ENCODE measurements at regions not wholly inside any gene's neighbourhood (a gene's known extent, or its start where the extent isn't known, plus 50 kb on each side); places are given as distances from the start of the nearest gene placed in this dataset.

- Histone ChIP-seq H3K36me3 (ENCODE audit: control insufficient read depth in 2 of 2, insufficient read depth in 2 of 2, low read length in 1 of 2) (no peaks in the 10 kb centered on the region), H3K27ac (ENCODE audit: low read depth in 2 of 2, low read length in 1 of 2) (peak overlapping the region in 1 of 2 donors; percentile 51), H3K9me3 (ENCODE audit: control insufficient read depth in 2 of 2, insufficient read depth in 1 of 2, low read depth in 1 of 2, low read length in 1 of 2) (no peaks in the 10 kb centered on the region), H3K4me3 (ENCODE audit: low read depth in 1 of 2, low read length in 2 of 2) (no peak overlapping the region), H3K4me1 (ENCODE audit: control insufficient read depth in 2 of 2, insufficient read depth in 2 of 2, low read length in 1 of 2) (no peaks in the 10 kb centered on the region), H3K27me3 (ENCODE audit: control insufficient read depth in 1 of 2, insufficient read depth in 2 of 2, low read length in 2 of 2) (no peaks in the 10 kb centered on the region)
- WGBS, 2 donors = 57 to 68% methylated on average over 1 of the region's 1 CpG
Observed at GRCh38 chr1:209038735-209039134, 544.8 kb upstream of the CAMK1G start.

GRCh38 chr1:209040351-209040750 lies 543.2 kb upstream of the CAMK1G start:
- peak overlapping the region; percentile 48 to 80 for H3K27ac ChIP-seq (ENCODE audit: low read depth in 2 of 2, low read length in 1 of 2)
- no peaks in the 10 kb centered on the region for H3K4me1 ChIP-seq (ENCODE audit: control insufficient read depth in 2 of 2, insufficient read depth in 2 of 2, low read length in 1 of 2)
- 49 to 55% methylated on average over 3 of the region's 3 CpGs for WGBS, 2 donors
- H3K4me3 ChIP-seq (ENCODE audit: low read depth in 1 of 2, low read length in 2 of 2) = no peak overlapping the region
- no peaks in the 10 kb centered on the region for H3K27me3 ChIP-seq (ENCODE audit: control insufficient read depth in 1 of 2, insufficient read depth in 2 of 2, low read length in 2 of 2)
- H3K9me3 ChIP-seq (ENCODE audit: control insufficient read depth in 2 of 2, insufficient read depth in 1 of 2, low read depth in 1 of 2, low read length in 1 of 2) = no peaks in the 10 kb centered on the region
- H3K36me3 ChIP-seq (ENCODE audit: control insufficient read depth in 2 of 2, insufficient read depth in 2 of 2, low read length in 1 of 2) = no peaks in the 10 kb centered on the region

- Histone ChIP-seq H3K4me3 (ENCODE audit: low read depth in 1 of 2, low read length in 2 of 2) (no peak overlapping the region), H3K27ac (ENCODE audit: low read depth in 2 of 2, low read length in 1 of 2) (no peak overlapping the region), H3K9me3 (ENCODE audit: control insufficient read depth in 2 of 2, insufficient read depth in 1 of 2, low read depth in 1 of 2, low read length in 1 of 2) (no peaks in the 10 kb centered on the region), H3K4me1 (ENCODE audit: control insufficient read depth in 2 of 2, insufficient read depth in 2 of 2, low read length in 1 of 2) (no peaks in the 10 kb centered on the region), H3K36me3 (ENCODE audit: control insufficient read depth in 2 of 2, insufficient read depth in 2 of 2, low read length in 1 of 2) (no peaks in the 10 kb centered on the region), H3K27me3 (ENCODE audit: control insufficient read depth in 1 of 2, insufficient read depth in 2 of 2, low read length in 2 of 2) (no peaks in the 10 kb centered on the region)
- WGBS, 2 donors = 66 to 79% methylated on average over 2 of the region's 2 CpGs
Observed at GRCh38 chr1:209041927-209042326, 541.6 kb upstream of the CAMK1G start.

- WGBS, 2 donors = 82 to 83% methylated on average over 4 of the region's 4 CpGs
- no peaks in the 10 kb centered on the region for H3K9me3 ChIP-seq (ENCODE audit: control insufficient read depth in 2 of 2, insufficient read depth in 1 of 2, low read depth in 1 of 2, low read length in 1 of 2)
- H3K36me3 ChIP-seq (ENCODE audit: control insufficient read depth in 2 of 2, insufficient read depth in 2 of 2, low read length in 1 of 2) = no peaks in the 10 kb centered on the region
- H3K27ac ChIP-seq (ENCODE audit: low read depth in 2 of 2, low read length in 1 of 2) = no peak overlapping the region
- no peaks in the 10 kb centered on the region for H3K4me1 ChIP-seq (ENCODE audit: control insufficient read depth in 2 of 2, insufficient read depth in 2 of 2, low read length in 1 of 2)
- no peaks in the 10 kb centered on the region for H3K27me3 ChIP-seq (ENCODE audit: control insufficient read depth in 1 of 2, insufficient read depth in 2 of 2, low read length in 2 of 2)
- H3K4me3 ChIP-seq (ENCODE audit: low read depth in 1 of 2, low read length in 2 of 2) = no peak overlapping the region
Observed at GRCh38 chr1:209042413-209042812, 541.1 kb upstream of the CAMK1G start.

GRCh38 chr1:209045331-209046057 lies 538.0 kb upstream of the CAMK1G start:
- Histone ChIP-seq H3K9me3 (ENCODE audit: control insufficient read depth in 2 of 2, insufficient read depth in 1 of 2, low read depth in 1 of 2, low read length in 1 of 2) (no peaks in the 10 kb centered on the region), H3K27me3 (ENCODE audit: control insufficient read depth in 1 of 2, insufficient read depth in 2 of 2, low read length in 2 of 2) (no peaks in the 10 kb centered on the region), H3K27ac (ENCODE audit: low read depth in 2 of 2, low read length in 1 of 2) (no peak overlapping the region), H3K4me3 (ENCODE audit: low read depth in 1 of 2, low read length in 2 of 2) (no peak overlapping the region), H3K4me1 (ENCODE audit: control insufficient read depth in 2 of 2, insufficient read depth in 2 of 2, low read length in 1 of 2) (no peaks in the 10 kb centered on the region), H3K36me3 (ENCODE audit: control insufficient read depth in 2 of 2, insufficient read depth in 2 of 2, low read length in 1 of 2) (no peaks in the 10 kb centered on the region)
- 64 to 70% methylated on average over 4 of the region's 4 CpGs for WGBS, 2 donors

GRCh38 chr1:209046058-209046417 lies 537.5 kb upstream of the CAMK1G start:
- Histone ChIP-seq H3K36me3 (ENCODE audit: control insufficient read depth in 2 of 2, insufficient read depth in 2 of 2, low read length in 1 of 2) (no peaks in the 10 kb centered on the region), H3K4me3 (ENCODE audit: low read depth in 1 of 2, low read length in 2 of 2) (no peak overlapping the region), H3K4me1 (ENCODE audit: control insufficient read depth in 2 of 2, insufficient read depth in 2 of 2, low read length in 1 of 2) (peaks cover 0 to 3% of the 10 kb centered on the region in 2 donors), H3K27ac (ENCODE audit: low read depth in 2 of 2, low read length in 1 of 2) (no peak overlapping the region), H3K27me3 (ENCODE audit: control insufficient read depth in 1 of 2, insufficient read depth in 2 of 2, low read length in 2 of 2) (no peaks in the 10 kb centered on the region), H3K9me3 (ENCODE audit: control insufficient read depth in 2 of 2, insufficient read depth in 1 of 2, low read depth in 1 of 2, low read length in 1 of 2) (no peaks in the 10 kb centered on the region)
- WGBS, 2 donors = 88 to 93% methylated on average over 1 of the region's 1 CpG

DNA sequence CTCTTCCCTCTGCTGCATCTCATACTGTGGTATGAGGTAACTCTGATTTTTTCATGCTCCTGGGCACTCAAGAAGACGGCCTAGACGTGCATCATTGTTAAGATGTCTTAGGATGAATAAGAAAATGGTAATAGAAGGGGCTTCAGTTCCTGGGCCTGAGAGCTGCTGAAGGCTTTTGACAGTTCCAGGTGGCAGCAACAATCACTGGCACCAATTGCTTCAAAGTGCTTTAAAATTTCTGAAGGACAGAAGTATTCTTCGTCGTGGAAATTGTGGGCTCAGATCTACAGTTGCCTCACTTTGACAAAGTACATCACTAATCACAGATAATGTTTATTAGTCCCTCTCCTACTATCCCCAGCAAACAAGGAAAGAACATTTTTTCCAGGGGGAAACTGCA lies 536.6 kb upstream of the CAMK1G start:
- Histone ChIP-seq H3K4me3 (ENCODE audit: low read depth in 1 of 2, low read length in 2 of 2) (no peak overlapping the region), H3K27me3 (ENCODE audit: control insufficient read depth in 1 of 2, insufficient read depth in 2 of 2, low read length in 2 of 2) (no peaks in the 10 kb centered on the region), H3K9me3 (ENCODE audit: control insufficient read depth in 2 of 2, insufficient read depth in 1 of 2, low read depth in 1 of 2, low read length in 1 of 2) (no peaks in the 10 kb centered on the region), H3K4me1 (ENCODE audit: control insufficient read depth in 2 of 2, insufficient read depth in 2 of 2, low read length in 1 of 2) (peaks cover 0 to 8% of the 10 kb centered on the region in 2 donors), H3K36me3 (ENCODE audit: control insufficient read depth in 2 of 2, insufficient read depth in 2 of 2, low read length in 1 of 2) (no peaks in the 10 kb centered on the region), H3K27ac (ENCODE audit: low read depth in 2 of 2, low read length in 1 of 2) (no peak overlapping the region)
- WGBS, 2 donors = 87 to 93% methylated on average over 4 of the region's 4 CpGs

DNA sequence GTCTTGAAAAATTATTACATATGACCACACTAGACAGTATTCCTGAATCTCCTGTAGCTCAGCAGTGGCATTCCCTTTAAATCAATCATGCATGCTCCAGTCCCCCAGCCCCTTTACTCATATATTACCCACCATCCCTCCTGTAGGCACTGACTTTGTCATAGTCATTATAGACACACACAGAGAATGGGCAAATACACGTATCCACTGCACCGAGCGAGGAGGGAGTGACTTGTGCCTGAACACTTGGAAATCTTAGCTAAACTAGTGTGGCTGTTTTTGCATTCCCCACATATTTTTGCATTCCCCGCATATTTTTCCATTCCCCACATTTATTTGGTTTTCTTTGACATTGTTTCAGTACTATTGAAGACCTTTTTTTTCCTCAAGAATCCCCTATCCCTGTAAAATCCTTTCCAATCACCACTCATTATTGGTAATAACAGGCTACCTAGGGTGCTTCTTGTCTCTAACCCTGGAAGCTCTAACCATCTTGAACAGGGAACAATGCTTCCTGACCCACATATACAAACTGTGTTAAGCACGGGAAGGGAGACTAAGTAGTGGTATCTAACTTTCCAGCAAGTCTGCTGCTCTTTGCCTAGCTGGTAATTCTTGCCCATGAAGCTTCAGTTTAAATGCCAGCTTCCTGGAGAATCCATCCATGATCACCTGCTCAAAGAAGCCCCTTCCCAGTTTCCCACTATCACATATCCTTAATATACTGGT lies 534.4 kb upstream of the CAMK1G start:
- no peak overlapping the region for H3K4me3 ChIP-seq (ENCODE audit: low read depth in 1 of 2, low read length in 2 of 2)
- H3K27me3 ChIP-seq (ENCODE audit: control insufficient read depth in 1 of 2, insufficient read depth in 2 of 2, low read length in 2 of 2) = no peaks in the 10 kb centered on the region
- no peak overlapping the region for H3K27ac ChIP-seq (ENCODE audit: low read depth in 2 of 2, low read length in 1 of 2)
- peaks cover 0 to 8% of the 10 kb centered on the region in 2 donors for H3K4me1 ChIP-seq (ENCODE audit: control insufficient read depth in 2 of 2, insufficient read depth in 2 of 2, low read length in 1 of 2)
- 79 to 82% methylated on average over 5 of the region's 5 CpGs for WGBS, 2 donors
- no peaks in the 10 kb centered on the region for H3K36me3 ChIP-seq (ENCODE audit: control insufficient read depth in 2 of 2, insufficient read depth in 2 of 2, low read length in 1 of 2)
- H3K9me3 ChIP-seq (ENCODE audit: control insufficient read depth in 2 of 2, insufficient read depth in 1 of 2, low read depth in 1 of 2, low read length in 1 of 2) = no peaks in the 10 kb centered on the region

GRCh38 chr1:209051570-209051969 lies 531.9 kb upstream of the CAMK1G start:
- no peaks in the 10 kb centered on the region for H3K27me3 ChIP-seq (ENCODE audit: control insufficient read depth in 1 of 2, insufficient read depth in 2 of 2, low read length in 2 of 2)
- H3K9me3 ChIP-seq (ENCODE audit: control insufficient read depth in 2 of 2, insufficient read depth in 1 of 2, low read depth in 1 of 2, low read length in 1 of 2) = no peaks in the 10 kb centered on the region
- no peak overlapping the region for H3K4me3 ChIP-seq (ENCODE audit: low read depth in 1 of 2, low read length in 2 of 2)
- peaks cover 0 to 8% of the 10 kb centered on the region in 2 donors for H3K4me1 ChIP-seq (ENCODE audit: control insufficient read depth in 2 of 2, insufficient read depth in 2 of 2, low read length in 1 of 2)
- H3K27ac ChIP-seq (ENCODE audit: low read depth in 2 of 2, low read length in 1 of 2) = peak overlapping the region; percentile 69 to 76
- 58 to 61% methylated on average over 4 of the region's 4 CpGs for WGBS, 2 donors
- no peaks in the 10 kb centered on the region for H3K36me3 ChIP-seq (ENCODE audit: control insufficient read depth in 2 of 2, insufficient read depth in 2 of 2, low read length in 1 of 2)

DNA sequence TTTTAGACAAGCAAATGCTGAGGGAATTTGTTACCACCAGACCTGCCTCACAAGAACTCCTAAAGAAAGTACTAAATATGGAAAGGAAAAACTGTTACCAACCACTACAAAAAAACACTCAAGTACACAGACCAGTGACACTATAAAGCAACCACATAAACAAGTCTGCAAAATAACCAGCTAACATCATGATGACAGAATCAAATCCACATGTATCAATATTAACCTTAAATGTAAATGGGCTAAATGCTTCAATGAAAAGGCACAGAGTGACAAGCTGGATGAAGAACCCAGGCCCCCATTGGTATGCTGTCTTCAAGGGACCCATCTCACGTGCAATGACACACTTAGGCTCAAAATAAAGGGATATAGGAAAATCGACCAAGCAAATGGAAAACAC lies 529.9 kb upstream of the CAMK1G start:
- Histone ChIP-seq H3K36me3 (ENCODE audit: control insufficient read depth in 2 of 2, insufficient read depth in 2 of 2, low read length in 1 of 2) (no peaks in the 10 kb centered on the region), H3K27ac (ENCODE audit: low read depth in 2 of 2, low read length in 1 of 2) (no peak overlapping the region), H3K27me3 (ENCODE audit: control insufficient read depth in 1 of 2, insufficient read depth in 2 of 2, low read length in 2 of 2) (no peaks in the 10 kb centered on the region), H3K9me3 (ENCODE audit: control insufficient read depth in 2 of 2, insufficient read depth in 1 of 2, low read depth in 1 of 2, low read length in 1 of 2) (no peaks in the 10 kb centered on the region), H3K4me1 (ENCODE audit: control insufficient read depth in 2 of 2, insufficient read depth in 2 of 2, low read length in 1 of 2) (peaks cover 0 to 8% of the 10 kb centered on the region in 2 donors), H3K4me3 (ENCODE audit: low read depth in 1 of 2, low read length in 2 of 2) (no peak overlapping the region)
- WGBS, 2 donors = 80 to 89% methylated on average over 2 of the region's 2 CpGs

All from esophagus (tissue), 2 donors.